Stimulated activated CD8-positive, alpha-beta memory T cell treated with anti-CD3 and anti-CD28 coated beads, Interleukin-2, amount 100 ng/mL, for 48 hours (primary cell): ENCODE measurements at regions not wholly inside any gene's neighbourhood (a gene's known extent, or its start where the extent isn't known, plus 50 kb on each side); places are given as distances from the start of the nearest gene placed in this dataset.

Experiments used
- DNase-seq, 2 donors: peaks; one replicate each; pipeline ENCODE4 v3.0.0-alpha.2; 2020; ENCODE audit warnings: low read depth in 2 of 2

GRCh38 chr12:132393991-132394949 is 64.9 kb upstream of the GALNT9 start:
- DNase-seq = peak in 1 of 2 donors; percentile 23

- DNase-seq = no peak
Measured at GRCh38 chr12:132393245-132393795, 63.9 kb upstream of the GALNT9 start.

- DNase-seq = no peak
Measured at GRCh38 chr12:132392389-132393244, 63.2 kb upstream of the GALNT9 start.

- DNase-seq = no peak
Measured at GRCh38 chr12:132391326-132392041, 62.1 kb upstream of the GALNT9 start.

GRCh38 chr12:132390287-132391076 is 61.1 kb upstream of the GALNT9 start:
- no peak for DNase-seq

GRCh38 chr12:132389526-132390286 is 60.3 kb upstream of the GALNT9 start:
- DNase-seq = no peak

- DNase-seq = no peak
Measured at GRCh38 chr12:132389026-132389425, 59.6 kb upstream of the GALNT9 start.

- DNase-seq = no peak
Measured at GRCh38 chr12:132388379-132389015, 59.1 kb upstream of the GALNT9 start.

- no peak for DNase-seq
Measured at GRCh38 chr12:132386926-132387497, 57.6 kb upstream of the GALNT9 start.

- DNase-seq = no peak
Measured at GRCh38 chr12:132385923-132386751, 56.7 kb upstream of the GALNT9 start.

- DNase-seq = no peak
Measured at GRCh38 chr12:132384916-132385774, 55.8 kb upstream of the GALNT9 start.

- DNase-seq = no peak
Measured at GRCh38 chr12:132380641-132381040, 51.3 kb upstream of the GALNT9 start.

- DNase-seq = no peak
Measured at GRCh38 chr12:132379996-132380395, 50.6 kb upstream of the GALNT9 start.

GRCh38 chr12:132379576-132379975 is 50.2 kb upstream of the GALNT9 start:
- DNase-seq = no peak
